GM12878 (cell line): ENCODE measurements at regions not wholly inside any gene's neighbourhood (a gene's known extent, or its start where the extent isn't known, plus 50 kb on each side); places are given as distances from the start of the nearest gene placed in this dataset.

Experiments
- ATAC-seq: fragments of 200-7000 bp; cut with Tn5 transposase; 3 replicates; pipeline ENCODE4 v1.9.1; 2020; ENCODE audit warnings: mild to moderate bottlenecking, moderate library complexity
- BruUV-seq: library from RNA; stranded (reverse); fragments of 400-500 nt; replicated peaks from 2 replicates; lab custom pipeline; 2021; lab: Mats Ljungman, UMichigan
- CTCF ChIA-PET: fragments of 300-600 bp; sonication (Branson Sonifier 250); formaldehyde crosslinking; extraction: SDS; loops from one replicate; lab custom pipeline; 2021; ENCODE audit warnings: inconsistent platforms; lab: Yijun Ruan, JAX
- POLR2A ChIA-PET: fragments of 350-600 bp; formaldehyde crosslinking; extraction: SDS; loops from one replicate; lab custom pipeline; 2021; ENCODE audit warnings: inconsistent platforms; lab: Charles Lee
- RAD21 ChIA-PET: fragments of 300-600 bp; sonication (Branson Sonifier 250); formaldehyde crosslinking; loops from one replicate; lab custom pipeline; 2023; ENCODE audit warnings: antibody characterized with exemption; ENCODE audit not compliant: unreplicated experiment; lab: Charles Lee
- SMC1A ChIA-PET: fragments of 300-600 bp; sonication (Branson Sonifier 250); formaldehyde crosslinking; loops from one replicate; lab custom pipeline; 2023; ENCODE audit not compliant: unreplicated experiment, uncharacterized antibody; lab: Charles Lee
- DNase-seq: peaks from one replicate; pipeline ENCODE4 v3.0.0-alpha.2; 2011; ENCODE audit warnings: low read depth, low spot score
- FAIRE-seq: peaks from 3 replicates; lab custom pipeline; 2011; peaks lifted over from hg19 to GRCh38; lab: Jason Lieb, UNC
- H2AFZ ChIP-seq: 2 replicates; pipeline ENCODE4 v1.6.0; 2011; ENCODE audit warnings: low read depth, low read length, control low read depth; ENCODE audit not compliant: control insufficient read depth
- H3K27ac ChIP-seq: 2 replicates; pipeline ENCODE4 v1.5.1; 2011; ENCODE audit warnings: control low read depth; ENCODE audit not compliant: control insufficient read depth, insufficient read depth
- H3K27me3 ChIP-seq, 2 experiments: replicated peaks in 1 of 2; 2 replicates each; pipeline versions ENCODE4 v1.6.0 to v1.6.1; 2011; ENCODE audit warnings: low read length in 1 of 2; ENCODE audit not compliant: control insufficient read depth in 2 of 2, insufficient read depth in 2 of 2
- H3K36me3 ChIP-seq, 2 experiments: 2 replicates each; pipeline ENCODE4 v1.5.1; 2011; ENCODE audit warnings: low read length in 1 of 2; ENCODE audit not compliant: control insufficient read depth in 2 of 2, insufficient read depth in 2 of 2
- H3K4me1 ChIP-seq: 2 replicates; pipeline ENCODE4 v1.6.1; 2011; ENCODE audit warnings: mild to moderate bottlenecking, low read length, moderate library complexity, mixed read lengths; ENCODE audit not compliant: control insufficient read depth, insufficient read depth
- H3K4me2 ChIP-seq: 2 replicates; pipeline ENCODE4 v1.6.0; 2011; ENCODE audit warnings: control low read depth; ENCODE audit not compliant: control insufficient read depth, insufficient read depth
- H3K4me3 ChIP-seq: fragments of 200-600 bp; sonication (generic); 2 replicates; pipeline ENCODE4 v1.5.1; 2016
- H3K79me2 ChIP-seq: 2 replicates; pipeline ENCODE4 v1.6.0; 2011; ENCODE audit warnings: low read length; ENCODE audit not compliant: control insufficient read depth, insufficient read depth
- H3K9ac ChIP-seq: 2 replicates; pipeline ENCODE4 v1.8.0; 2011; ENCODE audit warnings: low read length, control low read depth, mixed read lengths; ENCODE audit not compliant: control insufficient read depth, insufficient read depth
- H3K9me3 ChIP-seq: replicated peaks from 3 replicates; pipeline ENCODE4 v1.5.1; 2011; ENCODE audit warnings: mild to moderate bottlenecking, low read length; ENCODE audit not compliant: control insufficient read depth, insufficient read depth
- H4K20me1 ChIP-seq: 2 replicates; pipeline ENCODE4 v1.6.0; 2011; ENCODE audit not compliant: control insufficient read depth, insufficient read depth
- GATAD2B ChIP-seq: fragments of 450-650 bp; conservative IDR thresholded peaks from 2 replicates; pipeline ENCODE4 v1.6.1; 2017; ENCODE audit warnings: low read depth, mild to moderate bottlenecking, moderate library complexity
- NFXL1 ChIP-seq: fragments of 450-650 bp; IDR thresholded peaks from 2 replicates; pipeline ENCODE4 v1.6.1; 2017; ENCODE audit warnings: antibody characterized with exemption, mild to moderate bottlenecking, borderline replicate concordance
- PRDM15 ChIP-seq: fragments of 450-650 bp; formaldehyde crosslinking; IDR thresholded peaks from 2 replicates; pipeline ENCODE4 v1.4.0; 2020; ENCODE audit warnings: mild to moderate bottlenecking, moderate library complexity
- ZNF207 ChIP-seq: fragments of 450-650 bp; IDR thresholded peaks from 2 replicates; pipeline ENCODE4 v1.6.1; 2014; ENCODE audit warnings: antibody characterized with exemption, mild to moderate bottlenecking, borderline replicate concordance
- ZNF592 ChIP-seq: fragments of 450-650 bp; IDR thresholded peaks from 2 replicates; pipeline ENCODE4 v1.6.1; 2017; ENCODE audit warnings: mild to moderate bottlenecking, moderate library complexity
- ZNF622 ChIP-seq: fragments of 450-650 bp; IDR thresholded peaks from 2 replicates; pipeline ENCODE4 v1.6.1; 2017; ENCODE audit warnings: mild to moderate bottlenecking, inconsistent platforms
- WGBS: methylation state at CpG from one replicate; pipeline ENCODE4 v1.1.6; 2016; ENCODE audit warnings: low lambda C conversion rate; ENCODE audit not compliant: insufficient replicate concordance, insufficient coverage; ENCODE audit errors: missing lambda C conversion rate; 5-methylcytosine and 5-hydroxymethylcytosine counted together
- in situ Hi-C: fragments of 300-500 bp; cut with MboI; formaldehyde crosslinking; loops from 9 replicates; pipeline ENCODE4 v1.14.3; 2018; ENCODE audit warnings: mixed read lengths
- intact Hi-C: fragments of 100-400 bp; cut with micrococcal nuclease; formaldehyde crosslinking; loops from one replicate; pipeline ENCODE4 v1.14.2; 2022; ENCODE audit not compliant: unreplicated experiment

GRCh38 chr6:167762259-167762962 lies 64.3 kb upstream of the AFDN start:
- no peaks in the 10 kb centered on the region for H3K36me3 ChIP-seq
- H4K20me1 ChIP-seq: no peaks in the 10 kb centered on the region
- 55% methylated on average over 9 of the region's 9 CpGs for whole genome bisulfite sequencing
- H3K27ac ChIP-seq: no peak overlapping the region
- POLR2A ChIA-PET: no interaction called here
- FAIRE-seq (no peak), ATAC-seq (no peak), DNase-seq (no peak)
- no TSS peak for BruUV-seq
- no peak overlapping the region for H3K9ac ChIP-seq
- H3K4me3 ChIP-seq: no peak overlapping the region
- no peaks in the 10 kb centered on the region for H3K27me3 ChIP-seq
- H3K4me1 ChIP-seq: no peaks in the 10 kb centered on the region
- RAD21 ChIA-PET: no interaction called here
- in situ Hi-C loops (no loop called here), intact Hi-C loops (no loop called here)
- CTCF ChIA-PET: interaction anchor here (0.6 kb wide), 1 partner anchor 1105 kb away, joined by 3 read pairs; no protein-coding TSS in a partner anchor
- SMC1A ChIA-PET: no interaction called here
- H2AFZ ChIP-seq: no peak overlapping the region
- no peak overlapping the region for H3K4me2 ChIP-seq
- TF ChIP-seq ZNF622 (no peak), ZNF207 (no peak)
- no peaks in the 10 kb centered on the region for H3K79me2 ChIP-seq
- no peaks in the 10 kb centered on the region for H3K9me3 ChIP-seq

- H3K4me3 ChIP-seq: no peak overlapping the region
- no peaks in the 10 kb centered on the region for H3K36me3 ChIP-seq
- ChIA-PET CTCF (no interaction called here), POLR2A (no interaction called here), SMC1A (no interaction called here), RAD21 (no interaction called here)
- H3K27me3 ChIP-seq: no peaks in the 10 kb centered on the region
- H4K20me1 ChIP-seq: no peaks in the 10 kb centered on the region
- no peak for ATAC-seq
- BruUV-seq: no TSS peak
- FAIRE-seq: no peak
- no peaks in the 10 kb centered on the region for H3K4me1 ChIP-seq
- WGBS: 29% methylated on average over 11 of the region's 11 CpGs
- intact Hi-C loops (no loop called here), in situ Hi-C loops (no loop called here)
- no peaks in the 10 kb centered on the region for H3K9me3 ChIP-seq
- H3K4me2 ChIP-seq: no peak overlapping the region
- DNase-seq: no peak
- H2AFZ ChIP-seq: no peak overlapping the region
- no peaks in the 10 kb centered on the region for H3K79me2 ChIP-seq
- H3K27ac ChIP-seq: no peak overlapping the region
- H3K9ac ChIP-seq: no peak overlapping the region
- TF ChIP-seq ZNF592 (no peak), NFXL1 (no peak), GATAD2B (no peak), PRDM15 (CRISPR knock-in tag) (no peak)
Measured at GRCh38 chr6:167763056-167763944, 63.4 kb upstream of the AFDN start.
